ENCODE measurements at regions not wholly inside any gene's neighbourhood (a gene's known extent, or its start where the extent isn't known, plus 50 kb on each side); places are given as distances from the start of the nearest gene placed in this dataset.

DNA sequence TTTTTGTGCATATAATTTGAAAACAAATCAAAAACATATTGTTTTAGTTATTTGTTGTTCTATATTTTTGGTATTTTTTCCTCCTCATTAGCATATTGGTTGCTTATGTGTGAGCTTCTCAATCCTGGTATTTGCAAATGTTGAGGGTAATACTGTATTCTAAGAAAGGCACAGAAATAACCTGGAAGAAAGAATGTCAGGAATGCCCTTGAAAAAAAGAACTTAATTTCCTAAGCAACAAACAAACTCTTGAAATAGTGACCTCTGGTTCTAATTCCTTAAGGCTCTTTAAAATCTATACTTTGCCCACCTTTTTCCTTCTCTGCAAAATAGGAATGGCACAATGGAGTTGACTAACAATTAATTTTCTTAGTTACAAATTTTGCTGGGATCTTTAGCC, 117.5 kb downstream of the HMHB1 start:
- no peak for DNase-seq (ENCODE audit: low read depth)
- TF ChIP-seq, protein P1, sequence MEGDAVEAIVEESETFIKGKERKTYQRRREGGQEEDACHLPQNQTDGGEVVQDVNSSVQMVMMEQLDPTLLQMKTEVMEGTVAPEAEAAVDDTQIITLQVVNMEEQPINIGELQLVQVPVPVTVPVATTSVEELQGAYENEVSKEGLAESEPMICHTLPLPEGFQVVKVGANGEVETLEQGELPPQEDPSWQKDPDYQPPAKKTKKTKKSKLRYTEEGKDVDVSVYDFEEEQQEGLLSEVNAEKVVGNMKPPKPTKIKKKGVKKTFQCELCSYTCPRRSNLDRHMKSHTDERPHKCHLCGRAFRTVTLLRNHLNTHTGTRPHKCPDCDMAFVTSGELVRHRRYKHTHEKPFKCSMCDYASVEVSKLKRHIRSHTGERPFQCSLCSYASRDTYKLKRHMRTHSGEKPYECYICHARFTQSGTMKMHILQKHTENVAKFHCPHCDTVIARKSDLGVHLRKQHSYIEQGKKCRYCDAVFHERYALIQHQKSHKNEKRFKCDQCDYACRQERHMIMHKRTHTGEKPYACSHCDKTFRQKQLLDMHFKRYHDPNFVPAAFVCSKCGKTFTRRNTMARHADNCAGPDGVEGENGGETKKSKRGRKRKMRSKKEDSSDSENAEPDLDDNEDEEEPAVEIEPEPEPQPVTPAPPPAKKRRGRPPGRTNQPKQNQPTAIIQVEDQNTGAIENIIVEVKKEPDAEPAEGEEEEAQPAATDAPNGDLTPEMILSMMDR (IDR thresholded peaks at IDR 0.05; ENCODE audit: insufficient read depth, low read depth, low read length, missing control alignments), result no peak
- no peak overlapping the region for H3K4me3 ChIP-seq (ENCODE audit: low read length)

DNA sequence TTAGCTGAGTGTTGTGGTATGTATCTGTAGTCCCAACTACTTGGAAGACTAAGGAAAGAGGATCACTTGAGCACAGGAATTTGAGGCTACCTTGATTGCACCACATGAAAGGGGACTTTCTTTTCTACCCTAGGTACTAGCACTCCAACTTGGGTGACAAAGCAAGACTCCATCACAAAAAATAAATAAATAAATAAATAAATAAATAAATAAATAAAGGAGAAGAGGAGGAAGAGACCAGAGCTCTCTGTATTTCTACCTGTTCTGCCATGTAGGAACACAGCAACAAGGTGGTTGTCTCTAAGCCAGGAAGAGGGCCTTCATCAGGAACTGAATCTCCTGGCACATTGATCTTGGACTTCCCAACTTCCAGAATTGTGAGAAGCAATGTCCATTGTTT, 118.6 kb downstream of the HMHB1 start:
- DNase-seq (ENCODE audit: low read depth), result no peak
- no peak overlapping the region for H3K4me3 ChIP-seq (ENCODE audit: low read length)
- TF ChIP-seq, protein P1 (IDR thresholded peaks at IDR 0.05; ENCODE audit: insufficient read depth, low read depth, low read length, missing control alignments), result no peak

DNA sequence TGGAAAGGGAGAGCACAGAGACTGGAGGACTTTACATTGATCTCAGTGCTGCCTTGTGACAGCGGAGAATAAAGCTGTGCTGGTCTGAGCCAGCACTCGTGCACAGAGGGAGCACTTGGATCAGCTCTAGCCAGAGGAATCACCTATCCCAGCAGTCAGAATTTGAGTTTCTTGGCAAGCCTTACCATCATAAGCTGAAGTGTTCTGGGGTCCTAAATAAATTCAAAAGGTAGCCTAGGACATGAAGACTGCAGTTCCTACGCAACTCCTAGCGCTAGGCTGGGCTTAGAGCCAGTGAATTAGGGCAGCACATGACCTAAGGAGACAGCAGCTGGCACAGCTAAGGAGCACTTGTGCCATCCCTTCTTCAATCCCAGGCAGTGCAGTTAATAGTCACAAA, 119.5 kb downstream of the HMHB1 start:
- TF ChIP-seq, protein P1 (IDR thresholded peaks at IDR 0.05; ENCODE audit: insufficient read depth, low read depth, low read length, missing control alignments), result no peak
- DNase-seq (ENCODE audit: low read depth), result no peak
- no peak overlapping the region for H3K4me3 ChIP-seq (ENCODE audit: low read length)

DNA sequence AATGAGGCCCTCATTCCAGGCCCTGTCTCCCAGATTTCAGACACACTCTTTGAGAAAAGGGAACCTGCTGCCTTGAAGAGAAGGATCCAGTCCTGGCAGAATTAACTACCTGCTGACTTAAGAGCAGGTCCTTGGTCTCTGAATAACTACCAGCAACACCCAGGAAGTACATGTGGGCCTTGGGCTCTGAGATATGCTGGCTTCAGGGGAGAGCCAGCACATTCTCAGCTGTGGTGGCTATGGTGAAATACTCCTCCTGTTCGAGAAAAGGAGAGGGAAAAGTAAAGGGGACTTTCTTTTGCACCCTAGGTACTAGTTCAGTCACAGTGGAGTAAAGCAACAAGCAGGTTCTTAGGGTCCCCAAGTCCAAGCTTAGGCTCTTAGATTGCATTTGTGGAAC, 120.0 kb downstream of the HMHB1 start:
- H3K4me3 ChIP-seq (ENCODE audit: low read length), result no peak overlapping the region
- TF ChIP-seq, protein P1 (IDR thresholded peaks at IDR 0.05; ENCODE audit: insufficient read depth, low read depth, low read length, missing control alignments), result no peak
- no peak for DNase-seq (ENCODE audit: low read depth)

DNA sequence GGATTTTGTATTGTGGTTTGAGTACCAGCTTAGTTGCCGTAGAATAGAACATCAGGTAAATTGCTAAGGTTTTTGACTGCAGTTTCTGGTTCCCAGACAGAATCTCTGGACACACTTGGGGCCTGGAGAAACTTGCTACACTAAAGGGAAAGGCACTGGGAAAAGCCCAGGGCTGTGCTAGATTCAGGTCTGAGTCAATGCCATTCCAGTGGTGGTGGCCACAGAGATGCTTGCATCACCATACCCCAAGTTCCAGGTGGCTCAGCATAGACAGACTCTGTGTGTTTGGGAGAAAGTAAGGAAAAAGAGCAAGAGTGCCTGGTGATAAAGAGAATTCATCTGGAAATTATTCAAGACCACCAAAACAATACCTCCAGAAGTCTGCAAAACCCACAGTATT, 120.6 kb downstream of the HMHB1 start:
- DNase-seq (ENCODE audit: low read depth), result peak; percentile 75
- TF ChIP-seq, protein P1 (IDR thresholded peaks at IDR 0.05; ENCODE audit: insufficient read depth, low read depth, low read length, missing control alignments), result no peak
- no peak overlapping the region for H3K4me3 ChIP-seq (ENCODE audit: low read length)

DNA sequence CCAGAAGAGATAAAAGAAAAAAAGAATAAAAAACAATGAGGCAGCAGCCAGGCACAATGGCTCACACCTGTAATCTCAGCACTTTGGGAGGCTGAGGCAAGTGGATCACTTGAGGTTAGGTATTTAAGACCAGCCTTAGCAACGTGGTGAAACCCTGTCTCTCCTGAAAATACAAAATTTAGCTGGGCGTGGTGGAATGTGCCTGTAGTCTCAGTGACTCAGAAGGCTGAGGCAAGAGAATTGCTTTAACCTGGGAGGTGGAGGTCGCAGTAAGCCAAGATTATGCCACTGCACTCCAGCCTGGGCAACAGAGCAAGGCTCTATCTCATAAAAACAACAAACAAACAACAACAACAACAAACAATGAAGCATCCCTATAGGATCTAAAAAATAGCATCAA, 121.5 kb downstream of the HMHB1 start:
- peak; percentile 86 for DNase-seq (ENCODE audit: low read depth)
- TF ChIP-seq, protein P1 (IDR thresholded peaks at IDR 0.05; ENCODE audit: insufficient read depth, low read depth, low read length, missing control alignments), result no peak
- H3K4me3 ChIP-seq (ENCODE audit: low read length), result no peak overlapping the region

DNA sequence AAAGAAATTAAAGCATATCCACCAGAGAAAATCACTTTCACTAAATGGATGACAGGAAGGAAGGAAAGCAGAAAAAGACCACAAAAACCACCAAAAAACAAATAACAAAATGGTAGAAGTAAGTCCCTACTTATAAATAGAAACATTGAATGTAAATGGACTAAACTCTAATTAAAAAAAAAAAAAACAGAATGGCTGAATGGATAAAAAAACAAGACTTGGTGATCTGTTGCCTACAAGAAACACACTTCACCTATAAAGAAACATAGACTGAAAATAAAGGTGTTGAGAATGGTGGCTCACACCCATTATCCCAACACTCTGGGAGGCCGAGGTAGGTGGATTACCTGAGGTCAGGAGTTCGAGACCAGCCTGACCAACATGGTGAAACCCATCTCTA, 122.9 kb downstream of the HMHB1 start:
- no peak overlapping the region for H3K4me3 ChIP-seq (ENCODE audit: low read length)
- TF ChIP-seq, protein P1 (IDR thresholded peaks at IDR 0.05; ENCODE audit: insufficient read depth, low read depth, low read length, missing control alignments), result no peak
- DNase-seq (ENCODE audit: low read depth), result no peak
